Panc1 (cell line): ENCODE measurements at regions not wholly inside any gene's neighbourhood (a gene's known extent, or its start where the extent isn't known, plus 50 kb on each side); places are given as distances from the start of the nearest gene placed in this dataset.

Experiments used
- ATAC-seq: fragments of 200-7000 bp; cut with Tn5 transposase; 2 replicates; pipeline ENCODE4 v1.9.1; 2020; ENCODE audit warnings: mild to moderate bottlenecking, moderate library complexity
- BruUV-seq: library from RNA; stranded (reverse); fragments of 400-500 nt; replicated peaks from 2 replicates; lab custom pipeline; 2021; lab: Mats Ljungman, UMichigan
- CTCF ChIA-PET: fragments of 300-600 bp; sonication (Branson Sonifier 250); formaldehyde crosslinking; loops from one replicate; lab custom pipeline; 2022; ENCODE audit warnings: antibody characterized with exemption; lab: Charles Lee
- POLR2A ChIA-PET: fragments of 300-600 bp; sonication (Branson Sonifier 250); formaldehyde crosslinking; loops from one replicate; lab custom pipeline; 2022; ENCODE audit warnings: antibody characterized with exemption; lab: Charles Lee
- DNase-seq: peaks from one replicate; pipeline ENCODE4 v3.0.0-alpha.2; 2010; ENCODE audit warnings: low read depth, low spot score
- H3K27ac ChIP-seq: 2 replicates; pipeline ENCODE4 v1.5.1; 2011; ENCODE audit warnings: mild to moderate bottlenecking, low read length, inconsistent platforms
- H3K27me3 ChIP-seq: fragments of 200-500 bp; sonication (Bioruptor generic); 2 replicates; pipeline ENCODE4 v1.6.0; 2014; ENCODE audit warnings: low read length, inconsistent platforms; ENCODE audit not compliant: control insufficient read depth, insufficient read depth
- H3K36me3 ChIP-seq: fragments of 200-500 bp; sonication (Bioruptor generic); 2 replicates; pipeline ENCODE4 v1.5.1; 2014; ENCODE audit warnings: inconsistent platforms, mild to moderate bottlenecking, low read length, moderate library complexity; ENCODE audit not compliant: control insufficient read depth, insufficient read depth
- H3K4me1 ChIP-seq: 2 replicates; pipeline ENCODE4 v1.5.1; 2011; ENCODE audit warnings: inconsistent platforms, mild to moderate bottlenecking, low read length, moderate library complexity; ENCODE audit not compliant: control insufficient read depth, insufficient read depth
- H3K4me3 ChIP-seq, 2 experiments: 2 replicates each; pipeline ENCODE4 v1.5.1; 2011 to 2012; ENCODE audit warnings: low read depth in 2 of 2, low read length in 2 of 2, mild to moderate bottlenecking in 2 of 2, inconsistent platforms in 1 of 2, moderate library complexity in 1 of 2
- H3K9me3 ChIP-seq: fragments of 200-500 bp; sonication (Bioruptor generic); 2 replicates; pipeline ENCODE4 v1.5.1; 2014; ENCODE audit warnings: low read depth, mild to moderate bottlenecking, inconsistent platforms, low read length, moderate library complexity; ENCODE audit not compliant: control insufficient read depth, insufficient read depth
- POLR2AphosphoS5 ChIP-seq: IDR thresholded peaks from 2 replicates; pipeline ENCODE4 v1.6.1; 2012; ENCODE audit warnings: mild to moderate bottlenecking, low read depth, low read length, moderate library complexity
- SIN3A ChIP-seq: IDR thresholded peaks from 2 replicates; pipeline ENCODE4 v1.6.1; 2012; ENCODE audit warnings: low read depth, mild to moderate bottlenecking, low read length, moderate library complexity, borderline replicate concordance; ENCODE audit not compliant: insufficient read depth
- TCF7L2 ChIP-seq: IDR thresholded peaks from 2 replicates; pipeline ENCODE4 v1.6.1; 2011; ENCODE audit warnings: mild to moderate bottlenecking, low read depth, low read length, inconsistent platforms
- in situ Hi-C: cut with HindIII; loops from 2 replicates; pipeline ENCODE4 v1.10.0; 2016; ENCODE audit warnings: low sequenced_read_pairs, low pct_unique_long_range_greater_than_20kb
- intact Hi-C: fragments of 100-400 bp; cut with micrococcal nuclease; formaldehyde crosslinking; loops from one replicate; pipeline ENCODE4 v1.10.0; 2022; ENCODE audit not compliant: unreplicated experiment
- TF ChIP-seq, protein P1 (sequence below), 2 experiments: IDR thresholded peaks; 2 replicates each; pipeline ENCODE4 v1.6.1; 2011 to 2012; ENCODE audit warnings: low read depth in 2 of 2, control low read depth in 1 of 2, low read length in 1 of 2, mild to moderate bottlenecking in 1 of 2, moderate library complexity in 1 of 2; ENCODE audit not compliant: insufficient read depth in 1 of 2
- TF ChIP-seq, protein P2 (sequence below): fragments of 450-650 bp; IDR thresholded peaks from 2 replicates; pipeline ENCODE4 v1.5.1; 2017; ENCODE audit warnings: mild to moderate bottlenecking

GRCh38 chr1:222921945-222922344, 107.1 kb downstream of the DISP1 start:
- intact Hi-C loops (no loop called here), in situ Hi-C loops (no loop called here)
- H3K27ac ChIP-seq = no peak overlapping the region
- H3K4me1 ChIP-seq = no peaks in the 10 kb centered on the region
- no peaks in the 10 kb centered on the region for H3K36me3 ChIP-seq
- ATAC-seq (no peak), DNase-seq (no peak)
- ChIA-PET CTCF (no interaction called here), POLR2A (no interaction called here)
- no peaks in the 10 kb centered on the region for H3K9me3 ChIP-seq
- H3K27me3 ChIP-seq = no peaks in the 10 kb centered on the region
- TF ChIP-seq, protein P1, sequence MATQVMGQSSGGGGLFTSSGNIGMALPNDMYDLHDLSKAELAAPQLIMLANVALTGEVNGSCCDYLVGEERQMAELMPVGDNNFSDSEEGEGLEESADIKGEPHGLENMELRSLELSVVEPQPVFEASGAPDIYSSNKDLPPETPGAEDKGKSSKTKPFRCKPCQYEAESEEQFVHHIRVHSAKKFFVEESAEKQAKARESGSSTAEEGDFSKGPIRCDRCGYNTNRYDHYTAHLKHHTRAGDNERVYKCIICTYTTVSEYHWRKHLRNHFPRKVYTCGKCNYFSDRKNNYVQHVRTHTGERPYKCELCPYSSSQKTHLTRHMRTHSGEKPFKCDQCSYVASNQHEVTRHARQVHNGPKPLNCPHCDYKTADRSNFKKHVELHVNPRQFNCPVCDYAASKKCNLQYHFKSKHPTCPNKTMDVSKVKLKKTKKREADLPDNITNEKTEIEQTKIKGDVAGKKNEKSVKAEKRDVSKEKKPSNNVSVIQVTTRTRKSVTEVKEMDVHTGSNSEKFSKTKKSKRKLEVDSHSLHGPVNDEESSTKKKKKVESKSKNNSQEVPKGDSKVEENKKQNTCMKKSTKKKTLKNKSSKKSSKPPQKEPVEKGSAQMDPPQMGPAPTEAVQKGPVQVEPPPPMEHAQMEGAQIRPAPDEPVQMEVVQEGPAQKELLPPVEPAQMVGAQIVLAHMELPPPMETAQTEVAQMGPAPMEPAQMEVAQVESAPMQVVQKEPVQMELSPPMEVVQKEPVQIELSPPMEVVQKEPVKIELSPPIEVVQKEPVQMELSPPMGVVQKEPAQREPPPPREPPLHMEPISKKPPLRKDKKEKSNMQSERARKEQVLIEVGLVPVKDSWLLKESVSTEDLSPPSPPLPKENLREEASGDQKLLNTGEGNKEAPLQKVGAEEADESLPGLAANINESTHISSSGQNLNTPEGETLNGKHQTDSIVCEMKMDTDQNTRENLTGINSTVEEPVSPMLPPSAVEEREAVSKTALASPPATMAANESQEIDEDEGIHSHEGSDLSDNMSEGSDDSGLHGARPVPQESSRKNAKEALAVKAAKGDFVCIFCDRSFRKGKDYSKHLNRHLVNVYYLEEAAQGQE (IDR thresholded peaks at IDR 0.05; ENCODE audit: insufficient read depth in 1 of 2, low read depth in 2 of 2, low read length in 1 of 2) = no peak
- no peak for TF ChIP-seq POLR2AphosphoS5
- no peak for TF ChIP-seq SIN3A
- no peak for TF ChIP-seq TCF7L2
- TF ChIP-seq, protein P2, sequence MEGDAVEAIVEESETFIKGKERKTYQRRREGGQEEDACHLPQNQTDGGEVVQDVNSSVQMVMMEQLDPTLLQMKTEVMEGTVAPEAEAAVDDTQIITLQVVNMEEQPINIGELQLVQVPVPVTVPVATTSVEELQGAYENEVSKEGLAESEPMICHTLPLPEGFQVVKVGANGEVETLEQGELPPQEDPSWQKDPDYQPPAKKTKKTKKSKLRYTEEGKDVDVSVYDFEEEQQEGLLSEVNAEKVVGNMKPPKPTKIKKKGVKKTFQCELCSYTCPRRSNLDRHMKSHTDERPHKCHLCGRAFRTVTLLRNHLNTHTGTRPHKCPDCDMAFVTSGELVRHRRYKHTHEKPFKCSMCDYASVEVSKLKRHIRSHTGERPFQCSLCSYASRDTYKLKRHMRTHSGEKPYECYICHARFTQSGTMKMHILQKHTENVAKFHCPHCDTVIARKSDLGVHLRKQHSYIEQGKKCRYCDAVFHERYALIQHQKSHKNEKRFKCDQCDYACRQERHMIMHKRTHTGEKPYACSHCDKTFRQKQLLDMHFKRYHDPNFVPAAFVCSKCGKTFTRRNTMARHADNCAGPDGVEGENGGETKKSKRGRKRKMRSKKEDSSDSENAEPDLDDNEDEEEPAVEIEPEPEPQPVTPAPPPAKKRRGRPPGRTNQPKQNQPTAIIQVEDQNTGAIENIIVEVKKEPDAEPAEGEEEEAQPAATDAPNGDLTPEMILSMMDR = no peak
- no peak overlapping the region for H3K4me3 ChIP-seq
- no TSS peak for BruUV-seq

GRCh38 chr1:222923506-222923905, 108.7 kb downstream of the DISP1 start:
- BruUV-seq = no TSS peak
- TF ChIP-seq, protein P2 = no peak
- TF ChIP-seq POLR2AphosphoS5 (no peak), SIN3A (no peak), TCF7L2 (no peak)
- TF ChIP-seq, protein P1 (IDR thresholded peaks at IDR 0.05; ENCODE audit: insufficient read depth in 1 of 2, low read depth in 2 of 2, low read length in 1 of 2) = no peak
- Histone ChIP-seq H3K27me3 (no peaks in the 10 kb centered on the region), H3K27ac (no peak overlapping the region), H3K4me3 (no peak overlapping the region), H3K36me3 (no peaks in the 10 kb centered on the region), H3K9me3 (no peaks in the 10 kb centered on the region), H3K4me1 (no peaks in the 10 kb centered on the region)
- DNase-seq (no peak), ATAC-seq (no peak)
- in situ Hi-C loops (no loop called here), intact Hi-C loops (no loop called here)
- POLR2A ChIA-PET = no interaction called here
- CTCF ChIA-PET = no interaction called here
